Heart left ventricle (tissue), 16 donors: ENCODE measurements at regions not wholly inside any gene's neighbourhood (a gene's known extent, or its start where the extent isn't known, plus 50 kb on each side); places are given as distances from the start of the nearest gene placed in this dataset.
A peak's percentile ranks its signal among the peaks of the same experiment; 100 is the strongest.
"Not testable (repeated sequence)": the region's sequence is repeated elsewhere in the genome, so short reads cannot be mapped to it uniquely, and the experiment has no call there.

Experiments
- ATAC-seq, 4 donors: fragments of 200-7000 bp; cut with Tn5 transposase; one replicate each; pipeline ENCODE4 v1.9.1; 2020 to 2022; ENCODE audit warnings: moderate library complexity in 4 of 4, mild to moderate bottlenecking in 3 of 4, moderate number of reproducible peaks in 1 of 4
- DNase-seq, 5 donors: peaks; one replicate each; pipeline ENCODE4 v3.0.0-alpha.2; 2020
- H3K27ac ChIP-seq, 12 donors: fragments of 200-600 bp; sonication (generic) in 4 of 12; one replicate each; pipeline versions ENCODE4 v1.5.0 to v1.8.0; 2016 to 2022; ENCODE audit warnings: mild to moderate bottlenecking in 2 of 12
- H3K27me3 ChIP-seq, 9 donors: fragments of 200-600 bp; sonication (generic) in 2 of 9; one replicate each; pipeline versions ENCODE4 v1.5.1 to v1.8.0; 2016 to 2022; ENCODE audit warnings: mild to moderate bottlenecking in 3 of 9
- H3K36me3 ChIP-seq, 9 donors: fragments of 200-600 bp; sonication (generic) in 2 of 9; one replicate each; pipeline versions ENCODE4 v1.5.0 to v1.8.0; 2018 to 2022; ENCODE audit warnings: mild to moderate bottlenecking in 2 of 9
- H3K4me1 ChIP-seq, 12 donors: fragments of 200-600 bp; sonication (generic) in 4 of 12; one replicate each; pipeline versions ENCODE4 v1.5.0 to v1.8.0; 2016 to 2022; ENCODE audit warnings: mild to moderate bottlenecking in 3 of 12
- H3K4me3 ChIP-seq, 12 donors: fragments of 200-600 bp; sonication (generic) in 4 of 12; one replicate each; pipeline versions ENCODE4 v1.5.0 to v1.8.0; 2017 to 2022; ENCODE audit warnings: mild to moderate bottlenecking in 9 of 12, moderate library complexity in 4 of 12
- H3K9me3 ChIP-seq, 12 donors: fragments of 200-600 bp; sonication (generic) in 4 of 12; one replicate each; pipeline versions ENCODE4 v1.5.0 to v1.8.0; 2016 to 2022; ENCODE audit warnings: mild to moderate bottlenecking in 1 of 12
- CTCF ChIP-seq, 12 donors: fragments of 200-600 bp; sonication (generic) in 4 of 12; IDR thresholded peaks; one replicate each; pipeline versions ENCODE4 v1.5.0 to v1.8.0; 2018 to 2022; ENCODE audit warnings: antibody characterized with exemption in 12 of 12, mild to moderate bottlenecking in 5 of 12
- POLR2A ChIP-seq, 2 donors: fragments of 450-650 bp; IDR thresholded peaks; one replicate each; pipeline ENCODE4 v1.6.1; 2017; ENCODE audit warnings: antibody characterized with exemption in 2 of 2, mild to moderate bottlenecking in 2 of 2, moderate library complexity in 2 of 2
- WGBS, 4 donors: extraction: QIAGEN DNeasy Blood & Tissue Kit in 2 of 4; methylation state at CpG; one replicate each; pipeline versions ENCODE4 v1.1.5 to v1.1.7; 2013 to 2018; 5-methylcytosine and 5-hydroxymethylcytosine counted together
- intact Hi-C, 10 donors: fragments of 100-400 bp; cut with DNase I; formaldehyde crosslinking; loops; one replicate each; pipeline versions ENCODE4 v1.11.1 to v1.14.2; 2022
- donor health status: ischemic (EF 13 %, LVEDD 7.1; RV severe dilation, severe dysfunction).
- donor health status: healthy with polysubstance abuse.
- donor health status: DM: no; HTN: yes; CAD: no.
- donor health status: DM: no; HTN: no; CAD: no.
- donor health status: ischemic (EF 25% LVEDD 6.9; RV normal size, moderate dysfunction).
- donor health status: ischemic (EF 25% LVEDD 5.7; RV mildly dilated, moderate dysfunction).
- donor health status: healthy.
- donor health status: DM: yes; HTN: yes; CAD: no.
- donor health status: ischemic (EF 35%, LVEDD 5.7; RV mildly dilated, moderate dysfunction).
- donor health status: nonischemic (EF 11% LVEDD 7.7; RV severe dilation, severe dysfunction).
- donor health status: DM: yes; HTN: yes; CAD: no.
- donor health status: PGD.
- donor health status: ischemic (EF 29% LVEDD 5.4; RV normal size, mild dysfunction).
- donor health status: nonischemic (EF 23%, LVEDD 6.1; RV moderate dilation, normal function).

GRCh38 chr4:100875296-100876068 lies 357.7 kb upstream of the EMCN start:
- 76 to 84% (median 82%) methylated on average over 4 of the region's 4 CpGs for WGBS, 4 donors
- no peaks in the 10 kb centered on the region for H3K9me3 ChIP-seq
- no peak for DNase-seq
- H3K27me3 ChIP-seq = no peaks in the 10 kb centered on the region
- TF ChIP-seq CTCF (IDR thresholded peaks at IDR 0.05) = no peak
- TF ChIP-seq POLR2A (IDR thresholded peaks at IDR 0.05) = no peak
- no peaks in the 10 kb centered on the region for H3K4me1 ChIP-seq
- no peak overlapping the region for H3K4me3 ChIP-seq
- intact Hi-C loops = no loop called here
- H3K36me3 ChIP-seq = no peaks in the 10 kb centered on the region
- no peak for ATAC-seq
- no peak overlapping the region for H3K27ac ChIP-seq

DNA sequence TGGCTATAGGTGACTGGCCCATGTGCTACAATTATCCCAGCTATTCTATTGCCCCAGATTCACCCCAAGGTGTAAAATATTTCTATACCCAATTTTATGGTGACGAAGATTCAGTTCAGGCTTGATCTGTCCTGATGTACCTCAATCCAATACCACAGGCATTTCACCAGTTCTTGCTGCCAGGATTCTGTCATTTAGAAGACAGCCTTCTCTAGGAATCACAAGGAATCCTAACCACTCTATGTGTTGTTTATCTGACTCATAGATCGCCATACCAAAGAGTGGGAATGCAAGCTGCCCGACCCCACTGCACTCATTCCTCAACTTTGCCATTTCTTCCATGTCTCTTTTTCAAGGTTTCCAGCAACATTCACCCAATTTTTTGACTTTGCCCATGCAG lies 355.0 kb upstream of the EMCN start:
- DNase-seq = no peak
- 89 to 97% (median 93%) methylated on average over 3 of the region's 3 CpGs for whole genome bisulfite sequencing, 4 donors
- Histone ChIP-seq H3K4me3 (no peak overlapping the region), H3K4me1 (no peaks in the 10 kb centered on the region), H3K27me3 (no peaks in the 10 kb centered on the region), H3K36me3 (no peaks in the 10 kb centered on the region), H3K27ac (no peak overlapping the region), H3K9me3 (no peaks in the 10 kb centered on the region)
- TF ChIP-seq POLR2A (IDR thresholded peaks at IDR 0.05) = no peak
- no peak for ATAC-seq
- intact Hi-C loops = no loop called here

- 95 to 97% (median 97%) methylated on average over 8 of the region's 8 CpGs for WGBS, 4 donors
Observed at GRCh38 chr4:100870940-100871772, 353.3 kb upstream of the EMCN start.

GRCh38 chr4:100869276-100869675 lies 351.5 kb upstream of the EMCN start:
- TF ChIP-seq POLR2A (IDR thresholded peaks at IDR 0.05) (no peak), CTCF (IDR thresholded peaks at IDR 0.05) (no peak)
- DNase-seq (no peak), ATAC-seq (no peak)
- no peaks in the 10 kb centered on the region for H3K36me3 ChIP-seq
- H3K4me3 ChIP-seq = no peak overlapping the region
- 74 to 96% (median 86%) methylated on average over 1 of the region's 1 CpG for WGBS, 4 donors
- intact Hi-C loops = no loop called here
- H3K4me1 ChIP-seq = no peaks in the 10 kb centered on the region
- H3K27me3 ChIP-seq = no peaks in the 10 kb centered on the region
- no peak overlapping the region for H3K27ac ChIP-seq
- H3K9me3 ChIP-seq = peaks cover 0 to 15% (median 0%) of the 10 kb centered on the region in 12 donors

More at GRCh38 chr4:100870940-100871772, 353.3 kb upstream of the EMCN start:
- intact Hi-C loops = no loop called here
- Histone ChIP-seq H3K27me3 (no peaks in the 10 kb centered on the region), H3K9me3 (peaks cover 0 to 6% (median 0%) of the 10 kb centered on the region in 12 donors), H3K36me3 (no peaks in the 10 kb centered on the region), H3K4me3 (no peak overlapping the region), H3K4me1 (no peaks in the 10 kb centered on the region), H3K27ac (no peak overlapping the region)
- ATAC-seq = no peak
- no peak for TF ChIP-seq POLR2A (IDR thresholded peaks at IDR 0.05)
- TF ChIP-seq CTCF (IDR thresholded peaks at IDR 0.05) = no peak
- no peak for DNase-seq

DNA sequence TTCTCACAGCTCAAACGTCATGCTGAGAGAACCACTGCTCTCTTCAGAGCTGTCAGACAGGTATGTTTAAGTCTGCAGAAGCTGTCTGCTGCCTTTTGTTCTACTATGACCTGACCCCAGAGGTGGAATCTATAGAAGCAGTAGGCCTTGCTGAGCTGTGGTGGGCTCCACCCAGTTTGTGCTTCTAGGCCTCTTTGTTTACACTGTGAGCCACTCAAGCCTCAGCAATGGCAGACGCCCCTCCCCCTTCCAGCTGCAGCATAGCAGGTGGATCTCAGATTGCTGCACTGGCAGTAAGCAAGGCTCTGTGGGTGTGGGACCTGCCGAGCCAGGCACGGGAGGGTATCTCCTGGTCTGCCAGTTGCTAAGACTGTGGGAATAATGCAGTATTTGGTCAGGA lies 350.5 kb upstream of the EMCN start:
- peak in 1 of 5 donors; percentile 37 for DNase-seq
- H3K4me1 ChIP-seq, H3K27me3 ChIP-seq, H3K27ac ChIP-seq, ATAC-seq, intact Hi-C loops, H3K36me3 ChIP-seq, H3K4me3 ChIP-seq: not testable (repeated sequence)
- WGBS, 4 donors = 50 to 75% (median 69%) methylated on average over 1 to 4 of the region's 4 CpGs
- H3K9me3 ChIP-seq = peaks cover 0 to 22% (median 2%) of the 10 kb centered on the region in 12 donors
